ENCODE measurements at regions not wholly inside any gene's neighbourhood (a gene's known extent, or its start where the extent isn't known, plus 50 kb on each side); places are given as distances from the start of the nearest gene placed in this dataset.

GRCh38 chr2:175755656-175756386 lies 246.2 kb downstream of the LNPK start:
- Mint-ChIP-seq H3K27ac (no peak overlapping the region), H3K27me3 (peaks cover 22% of the 10 kb centered on the region), H3K4me1 (ENCODE audit: low read depth) (no peaks in the 10 kb centered on the region), H3K4me3 (no peak overlapping the region), H3K36me3 (ENCODE audit: low read depth) (no peaks in the 10 kb centered on the region), H3K9me3 (peaks cover 8% of the 10 kb centered on the region)

GRCh38 chr2:175755169-175755568 lies 246.9 kb downstream of the LNPK start:
- H3K9me3 Mint-ChIP-seq: peaks cover 11% of the 10 kb centered on the region
- no peaks in the 10 kb centered on the region for H3K36me3 Mint-ChIP-seq (ENCODE audit: low read depth)
- no peak overlapping the region for H3K27ac Mint-ChIP-seq
- no peak overlapping the region for H3K4me3 Mint-ChIP-seq
- H3K4me1 Mint-ChIP-seq (ENCODE audit: low read depth): no peaks in the 10 kb centered on the region
- H3K27me3 Mint-ChIP-seq: peaks cover 25% of the 10 kb centered on the region

DNA sequence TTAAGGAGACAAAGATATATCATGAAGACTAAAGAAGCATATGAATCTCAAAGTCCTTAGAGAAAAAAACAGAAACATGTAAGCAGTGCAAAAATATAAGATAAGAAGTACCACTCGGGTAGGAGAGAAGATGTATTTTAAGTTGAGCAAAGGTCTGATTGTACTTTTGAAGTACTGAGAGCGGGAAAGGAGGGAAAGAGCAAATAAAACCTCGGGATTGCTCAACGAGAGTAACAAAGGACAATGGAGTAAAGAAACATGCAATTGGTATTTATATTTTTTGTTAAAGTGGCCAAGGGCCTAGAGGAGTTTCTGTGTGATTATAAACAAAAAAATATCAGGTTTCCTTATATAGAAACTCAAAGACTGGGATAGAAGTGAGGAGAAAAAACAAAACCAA lies 251.9 kb downstream of the LNPK start:
- Mint-ChIP-seq H3K9me3 (peaks cover 4% of the 10 kb centered on the region), H3K4me1 (ENCODE audit: low read depth) (no peaks in the 10 kb centered on the region), H3K4me3 (no peak overlapping the region), H3K27me3 (peaks cover 12% of the 10 kb centered on the region), H3K36me3 (ENCODE audit: low read depth) (no peaks in the 10 kb centered on the region), H3K27ac (no peak overlapping the region)

- Mint-ChIP-seq H3K9me3 (peaks cover 3% of the 10 kb centered on the region), H3K36me3 (ENCODE audit: low read depth) (no peaks in the 10 kb centered on the region), H3K4me3 (no peak overlapping the region), H3K27ac (no peak overlapping the region), H3K4me1 (ENCODE audit: low read depth) (no peaks in the 10 kb centered on the region), H3K27me3 (peaks cover 22% of the 10 kb centered on the region)
Measured at GRCh38 chr2:175745911-175746310, 256.2 kb downstream of the LNPK start.

GRCh38 chr2:175744000-175744399 lies 258.1 kb downstream of the LNPK start:
- H3K4me3 Mint-ChIP-seq: no peak overlapping the region
- H3K27ac Mint-ChIP-seq: no peak overlapping the region
- no peaks in the 10 kb centered on the region for H3K36me3 Mint-ChIP-seq (ENCODE audit: low read depth)
- H3K9me3 Mint-ChIP-seq: no peaks in the 10 kb centered on the region
- H3K27me3 Mint-ChIP-seq: peaks cover 18% of the 10 kb centered on the region
- H3K4me1 Mint-ChIP-seq (ENCODE audit: low read depth): no peaks in the 10 kb centered on the region

DNA sequence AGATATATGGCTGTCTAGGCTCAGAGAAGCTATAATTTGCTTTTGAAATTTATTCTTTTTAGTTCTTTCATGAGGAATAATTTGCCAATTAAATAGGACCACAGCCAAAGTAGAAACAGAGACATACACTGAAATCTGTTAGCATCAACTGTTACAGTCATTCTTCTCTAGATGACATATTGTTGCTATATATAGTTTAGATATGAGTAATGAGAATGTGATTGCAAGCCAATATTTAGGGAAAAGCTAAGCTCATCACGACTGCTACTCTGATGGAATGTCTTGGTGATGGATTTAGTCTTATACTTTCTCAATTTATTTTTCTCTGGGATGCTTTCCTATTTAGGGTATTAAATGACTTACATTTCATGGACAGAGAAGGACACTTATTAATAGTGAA lies 259.1 kb downstream of the LNPK start:
- Mint-ChIP-seq H3K27ac (no peak overlapping the region), H3K27me3 (peaks cover 18% of the 10 kb centered on the region), H3K36me3 (ENCODE audit: low read depth) (no peaks in the 10 kb centered on the region), H3K9me3 (no peaks in the 10 kb centered on the region), H3K4me3 (no peak overlapping the region), H3K4me1 (ENCODE audit: low read depth) (no peaks in the 10 kb centered on the region)

DNA sequence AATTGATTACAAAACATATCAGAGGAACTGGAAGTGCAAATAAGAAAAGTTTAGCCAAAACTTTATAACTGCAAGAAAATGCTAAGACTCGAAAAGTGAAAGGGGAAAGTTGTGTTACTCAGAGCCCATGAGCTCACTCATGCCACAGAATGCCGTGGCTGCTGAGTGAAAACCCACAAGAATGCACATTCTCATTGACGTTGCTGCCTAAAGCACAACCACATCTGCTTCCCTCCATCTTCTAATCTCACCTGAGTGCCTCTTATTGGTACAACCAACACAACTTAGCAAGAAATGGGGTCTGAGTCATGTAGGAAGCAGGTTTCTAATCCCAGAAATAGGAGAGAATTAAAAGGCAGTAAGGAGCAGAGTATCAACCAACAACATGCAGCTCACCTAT lies 259.7 kb downstream of the LNPK start:
- H3K27me3 Mint-ChIP-seq: peaks cover 18% of the 10 kb centered on the region

GRCh38 chr2:175741164-175741563 lies 260.9 kb downstream of the LNPK start:
- H3K27ac Mint-ChIP-seq: no peak overlapping the region
- no peaks in the 10 kb centered on the region for H3K9me3 Mint-ChIP-seq
- H3K27me3 Mint-ChIP-seq: peaks cover 18% of the 10 kb centered on the region
- no peaks in the 10 kb centered on the region for H3K36me3 Mint-ChIP-seq (ENCODE audit: low read depth)
- H3K4me3 Mint-ChIP-seq: no peak overlapping the region
- H3K4me1 Mint-ChIP-seq (ENCODE audit: low read depth): no peaks in the 10 kb centered on the region

More for the DNA sequence above, 259.7 kb downstream of the LNPK start:
- H3K36me3 Mint-ChIP-seq (ENCODE audit: low read depth): no peaks in the 10 kb centered on the region
- no peak overlapping the region for H3K4me3 Mint-ChIP-seq
- H3K4me1 Mint-ChIP-seq (ENCODE audit: low read depth): no peaks in the 10 kb centered on the region
- H3K27ac Mint-ChIP-seq: no peak overlapping the region
- H3K9me3 Mint-ChIP-seq: no peaks in the 10 kb centered on the region

DNA sequence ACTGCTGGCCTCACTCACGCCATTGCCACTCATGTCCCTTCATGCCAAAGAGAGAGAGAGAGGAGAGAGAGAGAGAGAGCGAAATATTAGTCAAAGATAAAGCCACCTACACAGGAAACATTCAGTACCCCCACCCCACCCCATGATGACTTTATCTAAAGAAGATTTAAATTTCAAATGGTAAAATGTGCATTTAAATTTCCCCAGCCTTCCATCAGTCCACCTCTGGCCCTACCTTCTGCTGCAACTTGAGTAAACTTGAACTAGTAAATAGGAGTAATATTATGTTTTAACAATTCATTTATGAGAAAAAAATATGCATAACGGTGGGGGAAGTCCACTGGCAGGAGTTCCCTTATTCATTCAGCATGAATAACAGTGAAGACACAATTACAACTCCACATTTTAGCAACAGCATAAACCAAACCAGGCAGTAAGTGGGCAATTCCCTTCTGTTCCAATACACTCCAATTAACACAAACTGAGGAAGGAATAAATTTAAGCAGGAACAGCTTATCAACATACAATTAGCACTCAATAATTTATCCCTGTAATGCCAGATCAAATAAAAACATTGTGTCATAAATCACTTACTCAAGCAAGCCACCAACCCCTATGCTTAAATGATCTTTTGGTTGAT lies 264.2 kb downstream of the LNPK start:
- H3K9me3 Mint-ChIP-seq: no peaks in the 10 kb centered on the region
- no peak overlapping the region for H3K27ac Mint-ChIP-seq
- H3K36me3 Mint-ChIP-seq (ENCODE audit: low read depth): no peaks in the 10 kb centered on the region
- H3K27me3 Mint-ChIP-seq: peaks cover 9% of the 10 kb centered on the region
- H3K4me1 Mint-ChIP-seq (ENCODE audit: low read depth): no peaks in the 10 kb centered on the region
- no peak overlapping the region for H3K4me3 Mint-ChIP-seq

DNA sequence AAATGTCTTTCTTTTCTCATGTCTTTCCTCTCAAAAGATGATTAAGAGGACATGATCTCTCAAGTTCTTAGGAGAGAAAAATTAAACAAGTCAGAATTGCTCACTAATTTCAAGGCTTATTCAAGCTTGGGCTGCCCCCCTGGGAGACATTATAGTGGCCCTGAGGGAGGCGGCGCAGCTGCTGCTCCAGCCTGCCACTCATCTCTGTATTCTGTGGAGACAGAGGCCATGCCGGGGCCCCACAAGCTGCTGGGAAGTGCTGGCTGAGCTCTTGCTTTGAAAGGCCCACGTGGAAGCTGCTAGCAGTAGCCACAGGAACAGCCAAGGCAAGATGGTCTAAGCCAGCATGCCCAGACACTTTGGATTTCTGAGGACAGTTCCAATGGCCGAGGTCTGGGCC lies 267.4 kb downstream of the LNPK start:
- H3K4me1 Mint-ChIP-seq (ENCODE audit: low read depth): no peaks in the 10 kb centered on the region
- peaks cover 7% of the 10 kb centered on the region for H3K27me3 Mint-ChIP-seq
- no peaks in the 10 kb centered on the region for H3K36me3 Mint-ChIP-seq (ENCODE audit: low read depth)
- H3K9me3 Mint-ChIP-seq: no peaks in the 10 kb centered on the region
- H3K27ac Mint-ChIP-seq: no peak overlapping the region
- H3K4me3 Mint-ChIP-seq: no peak overlapping the region

DNA sequence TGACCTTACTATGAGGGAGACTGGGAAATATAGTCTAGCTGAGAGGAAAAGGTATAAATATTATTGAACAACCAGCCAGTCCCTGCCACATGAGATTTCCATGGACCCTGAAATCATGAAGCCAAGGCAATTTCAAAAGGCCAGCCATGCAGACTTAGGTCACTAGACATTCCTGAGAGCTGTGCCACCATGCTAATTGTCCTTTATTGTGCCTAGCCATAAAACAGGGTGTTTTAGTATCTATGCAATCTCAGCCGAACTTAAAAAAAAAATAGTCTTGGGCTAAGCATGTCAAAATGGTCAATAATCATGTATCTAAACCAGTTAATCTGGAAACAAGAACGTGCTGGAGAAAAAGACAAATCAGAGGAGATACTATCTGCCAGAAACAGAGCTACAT lies 269.5 kb downstream of the LNPK start:
- Mint-ChIP-seq H3K4me3 (no peak overlapping the region), H3K9me3 (no peaks in the 10 kb centered on the region), H3K27me3 (peaks cover 12% of the 10 kb centered on the region), H3K4me1 (ENCODE audit: low read depth) (no peaks in the 10 kb centered on the region), H3K36me3 (ENCODE audit: low read depth) (no peaks in the 10 kb centered on the region), H3K27ac (no peak overlapping the region)

GRCh38 chr2:175730050-175730449 lies 272.0 kb downstream of the LNPK start:
- Mint-ChIP-seq H3K36me3 (ENCODE audit: low read depth) (no peaks in the 10 kb centered on the region), H3K27ac (no peak overlapping the region), H3K4me1 (ENCODE audit: low read depth) (no peaks in the 10 kb centered on the region), H3K9me3 (peaks cover 4% of the 10 kb centered on the region), H3K4me3 (no peak overlapping the region), H3K27me3 (peaks cover 12% of the 10 kb centered on the region)

DNA sequence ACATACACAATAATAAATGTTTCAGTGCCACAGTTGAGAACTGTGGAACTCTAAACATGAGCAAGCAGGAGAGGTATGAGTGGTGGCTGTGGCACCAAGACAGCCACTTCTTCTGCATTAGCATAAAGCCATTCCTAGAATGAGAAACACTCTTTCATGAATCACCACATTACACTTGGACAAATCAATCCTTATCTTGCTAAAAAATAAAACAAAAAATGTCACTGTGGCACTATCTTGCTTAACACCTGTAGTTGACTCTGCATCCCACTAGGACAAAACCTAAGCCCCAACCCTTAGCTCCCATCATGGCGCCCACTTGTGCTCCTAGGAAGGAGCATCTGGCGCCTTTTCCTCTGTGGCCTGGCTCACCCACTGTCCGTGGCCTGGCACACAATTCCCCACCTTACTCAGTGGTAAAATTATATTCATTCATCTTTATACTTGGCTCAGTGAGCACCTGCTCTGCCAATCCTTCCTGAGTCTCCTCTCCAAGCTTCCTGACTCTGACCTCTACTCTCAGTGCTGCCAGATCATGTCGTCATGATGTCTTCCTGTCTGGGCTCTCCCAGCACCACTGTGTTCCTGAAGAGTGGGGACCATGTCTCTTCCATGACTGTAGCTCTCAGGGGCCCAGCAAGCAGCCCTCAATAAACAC lies 272.9 kb downstream of the LNPK start:
- Mint-ChIP-seq H3K9me3 (peaks cover 4% of the 10 kb centered on the region), H3K27ac (no peak overlapping the region), H3K27me3 (peaks cover 12% of the 10 kb centered on the region), H3K36me3 (ENCODE audit: low read depth) (no peaks in the 10 kb centered on the region), H3K4me3 (no peak overlapping the region), H3K4me1 (ENCODE audit: low read depth) (no peaks in the 10 kb centered on the region)

DNA sequence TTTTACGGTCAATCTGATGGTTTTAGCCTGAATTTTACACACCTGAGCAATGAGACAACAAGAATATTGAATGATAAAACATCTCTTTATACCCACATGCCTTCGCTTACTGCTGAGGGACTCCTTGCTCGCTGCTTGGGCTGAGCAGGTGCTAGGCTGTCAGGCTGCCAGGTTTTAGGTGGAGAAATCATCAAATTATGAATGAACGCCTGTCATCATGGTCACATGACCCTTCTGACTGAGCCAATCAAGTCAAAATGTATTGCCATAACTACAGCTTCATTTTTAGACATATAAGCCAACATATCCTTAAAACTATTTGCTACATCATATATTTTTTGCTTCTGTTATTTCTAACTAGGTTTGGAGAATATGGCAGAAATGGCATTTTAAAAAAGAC lies 274.0 kb downstream of the LNPK start:
- H3K4me1 Mint-ChIP-seq (ENCODE audit: low read depth): no peaks in the 10 kb centered on the region
- peaks cover 8% of the 10 kb centered on the region for H3K27me3 Mint-ChIP-seq
- H3K9me3 Mint-ChIP-seq: peaks cover 10% of the 10 kb centered on the region
- no peaks in the 10 kb centered on the region for H3K36me3 Mint-ChIP-seq (ENCODE audit: low read depth)
- H3K27ac Mint-ChIP-seq: no peak overlapping the region
- H3K4me3 Mint-ChIP-seq: no peak overlapping the region

DNA sequence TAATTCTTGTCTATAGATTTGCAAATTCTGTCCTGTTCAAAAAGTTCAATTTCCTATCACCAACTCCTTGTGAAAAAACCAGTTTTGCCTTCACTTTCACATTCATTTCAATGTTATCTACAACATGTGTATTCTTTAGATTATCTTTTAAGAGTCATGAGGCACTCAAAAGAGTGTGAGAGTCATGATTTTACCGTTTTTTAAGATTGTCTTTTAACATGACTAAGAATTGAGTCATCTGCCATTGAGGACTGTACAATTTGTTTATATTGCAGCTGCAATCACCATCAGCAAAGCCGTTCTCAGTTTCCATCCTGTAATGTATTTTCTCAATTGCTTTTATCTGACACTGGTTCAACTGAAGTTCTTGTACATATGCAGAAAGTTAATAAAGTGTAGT lies 275.8 kb downstream of the LNPK start:
- peaks cover 5% of the 10 kb centered on the region for H3K27me3 Mint-ChIP-seq
- H3K27ac Mint-ChIP-seq: no peak overlapping the region
- H3K9me3 Mint-ChIP-seq: peaks cover 10% of the 10 kb centered on the region
- no peaks in the 10 kb centered on the region for H3K4me1 Mint-ChIP-seq (ENCODE audit: low read depth)
- no peaks in the 10 kb centered on the region for H3K36me3 Mint-ChIP-seq (ENCODE audit: low read depth)
- no peak overlapping the region for H3K4me3 Mint-ChIP-seq
